Heart right ventricle (tissue), 16 donors: ENCODE measurements at regions not wholly inside any gene's neighbourhood (a gene's known extent, or its start where the extent isn't known, plus 50 kb on each side); places are given as distances from the start of the nearest gene placed in this dataset.
A peak's percentile ranks its signal among the peaks of the same experiment; 100 is the strongest.

Experiments used
- ATAC-seq, 8 donors: fragments of 200-7000 bp; cut with Tn5 transposase; one replicate each; pipeline ENCODE4 v1.9.1; 2020; ENCODE audit warnings: mild to moderate bottlenecking in 8 of 8, moderate library complexity in 8 of 8, moderate number of reproducible peaks in 1 of 8
- DNase-seq, 2 donors: peaks; one replicate each; pipeline ENCODE4 v3.0.0-alpha.2; 2020
- H3K27ac ChIP-seq, 10 donors: fragments of 200-600 bp; sonication (generic) in 2 of 10; one replicate each; pipeline versions ENCODE4 v1.5.0 to v1.8.0; 2020 to 2022; ENCODE audit warnings: mild to moderate bottlenecking in 3 of 10
- H3K27me3 ChIP-seq, 7 donors: fragments of 200-600 bp; one replicate each; pipeline ENCODE4 v1.8.0; 2021 to 2022; ENCODE audit warnings: mild to moderate bottlenecking in 2 of 7
- H3K36me3 ChIP-seq, 9 donors: fragments of 200-600 bp; sonication (generic) in 1 of 9; one replicate each; pipeline versions ENCODE4 v1.5.0 to v1.8.0; 2020 to 2022; ENCODE audit warnings: mild to moderate bottlenecking in 2 of 9
- H3K4me1 ChIP-seq, 9 donors: fragments of 200-600 bp; sonication (generic) in 1 of 9; one replicate each; pipeline versions ENCODE4 v1.5.0 to v1.8.0; 2020 to 2022; ENCODE audit warnings: mild to moderate bottlenecking in 4 of 9
- H3K4me3 ChIP-seq, 10 donors: fragments of 200-600 bp; sonication (generic) in 2 of 10; one replicate each; pipeline versions ENCODE4 v1.5.0 to v1.8.0; 2020 to 2022; ENCODE audit warnings: mild to moderate bottlenecking in 7 of 10, moderate library complexity in 2 of 10
- H3K9me3 ChIP-seq, 11 donors: fragments of 200-600 bp in 10 of 11; sonication (generic) in 2 of 11; one replicate each; pipeline versions ENCODE4 v1.5.0 to v1.8.0; 2013 to 2022; ENCODE audit warnings: mild to moderate bottlenecking in 2 of 11, control low read depth in 1 of 11, moderate library complexity in 1 of 11
- CTCF ChIP-seq, 9 donors: fragments of 200-600 bp; sonication (generic) in 2 of 9; IDR thresholded peaks; one replicate each; pipeline versions ENCODE4 v1.5.0 to v1.8.0; 2021 to 2022; ENCODE audit warnings: antibody characterized with exemption in 9 of 9, mild to moderate bottlenecking in 5 of 9, moderate library complexity in 1 of 9
- WGBS, 2 donors: extraction: QIAGEN DNeasy Blood & Tissue Kit; methylation state at CpG; one replicate each; pipeline ENCODE4 v1.1.7; 2013; ENCODE audit warnings: inconsistent platforms in 1 of 2; 5-methylcytosine and 5-hydroxymethylcytosine counted together
- intact Hi-C, 10 donors: fragments of 100-400 bp; cut with DNase I; formaldehyde crosslinking; loops; one replicate each; pipeline versions ENCODE4 v1.11.1 to v1.14.2; 2022
- donor health status: Arrhythmogenic right ventricular cardiomyopathy.
- donor health status: ischemic (EF 13 %, LVEDD 7.1; RV severe dilation, severe dysfunction).
- donor health status: healthy with polysubstance abuse.
- donor health status: DM: no; HTN: yes; CAD: no.
- donor health status: DM: no; HTN: no; CAD: no.
- donor health status: ischemic (EF 25% LVEDD 6.9; RV normal size, moderate dysfunction).
- donor health status: ischemic (EF 25% LVEDD 5.7; RV mildly dilated, moderate dysfunction).
- donor health status: healthy.
- donor health status: DM: yes; HTN: yes; CAD: no.
- donor health status: Ischemic cardiomyopathy.
- donor health status: ischemic (EF 35%, LVEDD 5.7; RV mildly dilated, moderate dysfunction).
- donor health status: nonischemic (EF 11% LVEDD 7.7; RV severe dilation, severe dysfunction).
- donor health status: DM: yes; HTN: yes; CAD: no.
- donor health status: PGD.
- donor health status: ischemic (EF 29% LVEDD 5.4; RV normal size, mild dysfunction).
- donor health status: nonischemic (EF 23%, LVEDD 6.1; RV moderate dilation, normal function).

- no peak for TF ChIP-seq CTCF (IDR thresholded peaks at IDR 0.05)
- Histone ChIP-seq H3K27ac (no peak overlapping the region), H3K27me3 (no peaks in the 10 kb centered on the region), H3K9me3 (no peaks in the 10 kb centered on the region), H3K4me1 (peaks cover 0 to 8% (median 0%) of the 10 kb centered on the region in 9 donors), H3K4me3 (no peak overlapping the region), H3K36me3 (no peaks in the 10 kb centered on the region)
- DNase-seq (no peak), ATAC-seq (no peak)
- WGBS, 2 donors, result 54 to 57% methylated on average over 2 of the region's 2 CpGs
- intact Hi-C loops, result no loop called here
Observed at GRCh38 chr3:177580437-177580836, 383.2 kb upstream of the TBL1XR1 start.

- no peak overlapping the region for H3K27ac ChIP-seq
- no peak for DNase-seq
- no peaks in the 10 kb centered on the region for H3K36me3 ChIP-seq
- peaks cover 0 to 9% (median 0%) of the 10 kb centered on the region in 9 donors for H3K4me1 ChIP-seq
- ATAC-seq, result no peak
- H3K4me3 ChIP-seq, result no peak overlapping the region
- H3K9me3 ChIP-seq, result peaks cover 0 to 7% (median 0%) of the 10 kb centered on the region in 11 donors
- no peaks in the 10 kb centered on the region for H3K27me3 ChIP-seq
- TF ChIP-seq CTCF (IDR thresholded peaks at IDR 0.05), result no peak
- intact Hi-C loops, result no loop called here
- WGBS, 2 donors, result 40 to 69% methylated on average over 3 of the region's 3 CpGs
Observed at GRCh38 chr3:177585271-177585670, 388.0 kb upstream of the TBL1XR1 start.

GRCh38 chr3:177589041-177589650, 391.9 kb upstream of the TBL1XR1 start:
- WGBS, 2 donors, result 87 to 90% methylated on average over 3 of the region's 3 CpGs
- DNase-seq, result no peak
- peaks cover 0 to 40% (median 0%) of the 10 kb centered on the region in 9 donors for H3K4me1 ChIP-seq
- H3K27me3 ChIP-seq, result no peaks in the 10 kb centered on the region
- peak overlapping the region in 1 of 10 donors; percentile 0 for H3K27ac ChIP-seq
- no peak overlapping the region for H3K4me3 ChIP-seq
- H3K9me3 ChIP-seq, result peaks cover 0 to 7% (median 0%) of the 10 kb centered on the region in 11 donors
- ATAC-seq, result no peak
- no peaks in the 10 kb centered on the region for H3K36me3 ChIP-seq
- intact Hi-C loops, result no loop called here
- no peak for TF ChIP-seq CTCF (IDR thresholded peaks at IDR 0.05)

- DNase-seq, result no peak
- whole genome bisulfite sequencing, 2 donors, result 73 to 74% methylated on average over 4 of the region's 4 CpGs
- H3K4me3 ChIP-seq, result no peak overlapping the region
- H3K27me3 ChIP-seq, result no peaks in the 10 kb centered on the region
- intact Hi-C loops, result loop anchor here in 1 of 10 donors (10.0 kb wide), 1 partner anchor 185 kb away; no protein-coding TSS in a partner anchor
- H3K9me3 ChIP-seq, result peaks cover 0 to 7% (median 0%) of the 10 kb centered on the region in 11 donors
- H3K36me3 ChIP-seq, result no peaks in the 10 kb centered on the region
- peak overlapping the region in 2 of 10 donors; percentile 9 to 64 for H3K27ac ChIP-seq
- peaks cover 0 to 40% (median 0%) of the 10 kb centered on the region in 9 donors for H3K4me1 ChIP-seq
- no peak for TF ChIP-seq CTCF (IDR thresholded peaks at IDR 0.05)
- ATAC-seq, result peak in 6 of 8 donors; percentile 13 to 78 (median 58)
Observed at GRCh38 chr3:177589911-177590381, 392.7 kb upstream of the TBL1XR1 start.
